ENCODE measurements at regions not wholly inside any gene's neighbourhood (a gene's known extent, or its start where the extent isn't known, plus 50 kb on each side); places are given as distances from the start of the nearest gene placed in this dataset.

DNA sequence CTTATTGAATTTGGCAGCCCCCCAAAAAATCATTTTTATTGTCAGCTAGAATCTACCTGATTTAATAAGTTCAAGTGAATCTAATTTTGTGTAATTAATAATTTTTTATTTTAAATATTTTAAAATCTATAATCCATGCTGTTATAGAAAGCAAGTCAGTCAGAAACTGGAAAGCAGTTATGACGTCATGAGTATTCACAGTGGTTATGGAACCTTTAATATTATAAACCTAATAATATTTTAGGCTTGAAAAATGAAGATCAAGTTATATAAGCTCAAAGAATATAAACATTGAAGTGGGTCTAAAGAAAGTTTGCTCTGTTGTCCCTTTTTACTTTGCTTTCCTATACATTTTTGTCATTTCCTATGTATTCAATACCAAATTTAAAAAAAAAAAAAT, 1075.1 kb upstream of the EPHA7 start:
- Histone ChIP-seq H3K9me3 (no peaks in the 10 kb centered on the region), H3K4me1 (no peaks in the 10 kb centered on the region), H3K4me3 (no peak overlapping the region), H3K27ac (no peak overlapping the region), H3K4me2 (no peak overlapping the region)
- no peak for ATAC-seq
- FAIRE-seq: no peak
- ChIA-PET POLR2A (no interaction called here), CTCF (no interaction called here)
- TF ChIP-seq PBX3 (IDR thresholded peaks at IDR 0.05): no peak
- no peak for TF ChIP-seq TP53 (CRISPR knock-in tag; IDR thresholded peaks at IDR 0.05)
- TF ChIP-seq NFE2L2 (conservative IDR thresholded peaks at IDR 0.05; ENCODE audit: low read length): no peak
- TF ChIP-seq GATA3 (IDR thresholded peaks at IDR 0.05; ENCODE audit: borderline replicate concordance): no peak
- DNase-seq (ENCODE audit: low read depth in 1 of 2, low spot score in 1 of 2): no peak
- 10% methylated on average over 1 of the region's 1 CpG for WGBS (ENCODE audit: missing lambda C conversion rate)

DNA sequence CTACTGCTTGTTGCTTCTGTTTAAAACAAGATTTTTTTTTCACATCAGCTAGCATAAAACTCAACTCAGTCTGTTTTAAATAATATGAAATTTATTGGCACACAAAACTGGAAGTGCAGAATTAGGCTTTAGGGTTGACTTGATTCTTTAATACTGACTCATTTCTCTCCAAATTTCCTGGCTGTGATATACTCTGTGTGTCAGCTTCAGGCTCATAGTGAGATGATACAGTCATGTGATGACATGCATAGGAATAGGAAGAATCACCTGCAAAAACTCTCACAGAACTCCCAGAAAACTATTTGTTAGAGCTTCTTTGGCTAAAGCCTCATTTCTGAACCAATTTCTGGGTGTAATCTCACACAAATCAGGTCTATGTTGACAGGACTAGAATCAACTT, 1068.0 kb upstream of the EPHA7 start:
- no peak overlapping the region for H3K4me2 ChIP-seq
- CTCF ChIA-PET: no interaction called here
- DNase-seq (ENCODE audit: low read depth in 1 of 2, low spot score in 1 of 2) (no peak), ATAC-seq (no peak), FAIRE-seq (no peak)
- POLR2A ChIA-PET: no interaction called here
- H3K9me3 ChIP-seq: no peaks in the 10 kb centered on the region
- no peak for TF ChIP-seq EHMT2 (IDR thresholded peaks at IDR 0.05; ENCODE audit: low read depth)
- no peak for TF ChIP-seq ZNF302 (CRISPR knock-in tag; IDR thresholded peaks at IDR 0.05)
- TF ChIP-seq HDAC2 (IDR thresholded peaks at IDR 0.05): no peak
- no peak for TF ChIP-seq ELK1 (IDR thresholded peaks at IDR 0.05; ENCODE audit: low read depth, low read length)
- TF ChIP-seq POLR2A (IDR thresholded peaks at IDR 0.05; ENCODE audit: low read length): no peak
- no peak for TF ChIP-seq E2F6 (IDR thresholded peaks at IDR 0.05; ENCODE audit: borderline replicate concordance, low read depth)
- no peak for TF ChIP-seq NFE2L2 (conservative IDR thresholded peaks at IDR 0.05; ENCODE audit: low read length)
- no peak for TF ChIP-seq POLR2AphosphoS2 (conservative IDR thresholded peaks at IDR 0.05; ENCODE audit: low read length)
- TF ChIP-seq, protein P1, sequence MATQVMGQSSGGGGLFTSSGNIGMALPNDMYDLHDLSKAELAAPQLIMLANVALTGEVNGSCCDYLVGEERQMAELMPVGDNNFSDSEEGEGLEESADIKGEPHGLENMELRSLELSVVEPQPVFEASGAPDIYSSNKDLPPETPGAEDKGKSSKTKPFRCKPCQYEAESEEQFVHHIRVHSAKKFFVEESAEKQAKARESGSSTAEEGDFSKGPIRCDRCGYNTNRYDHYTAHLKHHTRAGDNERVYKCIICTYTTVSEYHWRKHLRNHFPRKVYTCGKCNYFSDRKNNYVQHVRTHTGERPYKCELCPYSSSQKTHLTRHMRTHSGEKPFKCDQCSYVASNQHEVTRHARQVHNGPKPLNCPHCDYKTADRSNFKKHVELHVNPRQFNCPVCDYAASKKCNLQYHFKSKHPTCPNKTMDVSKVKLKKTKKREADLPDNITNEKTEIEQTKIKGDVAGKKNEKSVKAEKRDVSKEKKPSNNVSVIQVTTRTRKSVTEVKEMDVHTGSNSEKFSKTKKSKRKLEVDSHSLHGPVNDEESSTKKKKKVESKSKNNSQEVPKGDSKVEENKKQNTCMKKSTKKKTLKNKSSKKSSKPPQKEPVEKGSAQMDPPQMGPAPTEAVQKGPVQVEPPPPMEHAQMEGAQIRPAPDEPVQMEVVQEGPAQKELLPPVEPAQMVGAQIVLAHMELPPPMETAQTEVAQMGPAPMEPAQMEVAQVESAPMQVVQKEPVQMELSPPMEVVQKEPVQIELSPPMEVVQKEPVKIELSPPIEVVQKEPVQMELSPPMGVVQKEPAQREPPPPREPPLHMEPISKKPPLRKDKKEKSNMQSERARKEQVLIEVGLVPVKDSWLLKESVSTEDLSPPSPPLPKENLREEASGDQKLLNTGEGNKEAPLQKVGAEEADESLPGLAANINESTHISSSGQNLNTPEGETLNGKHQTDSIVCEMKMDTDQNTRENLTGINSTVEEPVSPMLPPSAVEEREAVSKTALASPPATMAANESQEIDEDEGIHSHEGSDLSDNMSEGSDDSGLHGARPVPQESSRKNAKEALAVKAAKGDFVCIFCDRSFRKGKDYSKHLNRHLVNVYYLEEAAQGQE (IDR thresholded peaks at IDR 0.05): no peak
- TF ChIP-seq, protein P2, sequence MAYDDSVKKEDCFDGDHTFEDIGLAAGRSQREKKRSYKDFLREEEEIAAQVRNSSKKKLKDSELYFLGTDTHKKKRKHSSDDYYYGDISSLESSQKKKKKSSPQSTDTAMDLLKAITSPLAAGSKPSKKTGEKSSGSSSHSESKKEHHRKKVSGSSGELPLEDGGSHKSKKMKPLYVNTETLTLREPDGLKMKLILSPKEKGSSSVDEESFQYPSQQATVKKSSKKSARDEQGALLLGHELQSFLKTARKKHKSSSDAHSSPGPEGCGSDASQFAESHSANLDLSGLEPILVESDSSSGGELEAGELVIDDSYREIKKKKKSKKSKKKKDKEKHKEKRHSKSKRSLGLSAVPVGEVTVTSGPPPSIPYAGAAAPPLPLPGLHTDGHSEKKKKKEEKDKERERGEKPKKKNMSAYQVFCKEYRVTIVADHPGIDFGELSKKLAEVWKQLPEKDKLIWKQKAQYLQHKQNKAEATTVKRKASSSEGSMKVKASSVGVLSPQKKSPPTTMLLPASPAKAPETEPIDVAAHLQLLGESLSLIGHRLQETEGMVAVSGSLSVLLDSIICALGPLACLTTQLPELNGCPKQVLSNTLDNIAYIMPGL (CRISPR knock-in tag; IDR thresholded peaks at IDR 0.05; ENCODE audit: borderline replicate concordance): no peak
- TF ChIP-seq PBX3 (IDR thresholded peaks at IDR 0.05): no peak
- no peak for TF ChIP-seq CHD2 (IDR thresholded peaks at IDR 0.05; ENCODE audit: low read length, partially characterized antibody)
- TF ChIP-seq, protein P3, sequence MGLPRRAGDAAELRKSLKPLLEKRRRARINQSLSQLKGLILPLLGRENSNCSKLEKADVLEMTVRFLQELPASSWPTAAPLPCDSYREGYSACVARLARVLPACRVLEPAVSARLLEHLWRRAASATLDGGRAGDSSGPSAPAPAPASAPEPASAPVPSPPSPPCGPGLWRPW (IDR thresholded peaks at IDR 0.05): no peak
- no peak for TF ChIP-seq RAD21 (conservative IDR thresholded peaks at IDR 0.05 in 1 of 2, IDR thresholded peaks at IDR 0.05 in 1 of 2)
- TF ChIP-seq ATOH8 (CRISPR knock-in tag; IDR thresholded peaks at IDR 0.05; ENCODE audit: low read depth): no peak
- no peak for TF ChIP-seq PHF8 (IDR thresholded peaks at IDR 0.05; ENCODE audit: borderline replicate concordance, low read depth)
- no peak for TF ChIP-seq MAZ (IDR thresholded peaks at IDR 0.05; ENCODE audit: borderline replicate concordance, low read depth, low read length)
- H3K27ac ChIP-seq: no peak overlapping the region
- H3K4me1 ChIP-seq: no peaks in the 10 kb centered on the region
- H3K4me3 ChIP-seq: no peak overlapping the region

Data from A549 (cell line).